ENCODE measurements at regions not wholly inside any gene's neighbourhood (a gene's known extent, or its start where the extent isn't known, plus 50 kb on each side); places are given as distances from the start of the nearest gene placed in this dataset.

GRCh38 chr5:128869970-128870369 is 95.3 kb upstream of the SLC27A6 start:
- no peak for FAIRE-seq
- TF ChIP-seq TAF1 (IDR thresholded peaks at IDR 0.05; ENCODE audit: borderline replicate concordance, low read depth, low read length) (no peak), POLR2A (IDR thresholded peaks at IDR 0.05; ENCODE audit: low read depth, low read length) (no peak), POLR2AphosphoS5 (IDR thresholded peaks at IDR 0.05; ENCODE audit: low read depth, low read length) (no peak)

GRCh38 chr5:128870373-128870772 is 94.9 kb upstream of the SLC27A6 start:
- DNase-seq (ENCODE audit: insufficient read length) (no peak), FAIRE-seq (no peak)
- no peak for TF ChIP-seq TAF1 (IDR thresholded peaks at IDR 0.05; ENCODE audit: borderline replicate concordance, low read depth, low read length)
- no peak for TF ChIP-seq POLR2AphosphoS5 (IDR thresholded peaks at IDR 0.05; ENCODE audit: low read depth, low read length)
- no peak for TF ChIP-seq POLR2A (IDR thresholded peaks at IDR 0.05; ENCODE audit: low read depth, low read length)

More at GRCh38 chr5:128869970-128870369, 95.3 kb upstream of the SLC27A6 start:
- DNase-seq (ENCODE audit: insufficient read length), result no peak

GRCh38 chr5:128870923-128871322 is 94.4 kb upstream of the SLC27A6 start:
- DNase-seq (ENCODE audit: insufficient read length) (no peak), FAIRE-seq (no peak)
- no peak for TF ChIP-seq POLR2AphosphoS5 (IDR thresholded peaks at IDR 0.05; ENCODE audit: low read depth, low read length)

GRCh38 chr5:128876569-128877382 is 88.5 kb upstream of the SLC27A6 start:
- no peak for DNase-seq (ENCODE audit: insufficient read length)
- FAIRE-seq, result no peak
- TF ChIP-seq POLR2AphosphoS5 (IDR thresholded peaks at IDR 0.05; ENCODE audit: low read depth, low read length) (no peak), TAF1 (IDR thresholded peaks at IDR 0.05; ENCODE audit: borderline replicate concordance, low read depth, low read length) (no peak), POLR2A (IDR thresholded peaks at IDR 0.05; ENCODE audit: low read depth, low read length) (no peak)

GRCh38 chr5:128877476-128877875 is 87.8 kb upstream of the SLC27A6 start:
- no peak for TF ChIP-seq POLR2A (IDR thresholded peaks at IDR 0.05; ENCODE audit: low read depth, low read length)
- no peak for TF ChIP-seq POLR2AphosphoS5 (IDR thresholded peaks at IDR 0.05; ENCODE audit: low read depth, low read length)
- no peak for TF ChIP-seq TAF1 (IDR thresholded peaks at IDR 0.05; ENCODE audit: borderline replicate concordance, low read depth, low read length)
- no peak for FAIRE-seq

GRCh38 chr5:128881502-128882018 is 83.7 kb upstream of the SLC27A6 start:
- DNase-seq (ENCODE audit: insufficient read length) (no peak), FAIRE-seq (no peak)
- TF ChIP-seq TAF1 (IDR thresholded peaks at IDR 0.05; ENCODE audit: borderline replicate concordance, low read depth, low read length) (no peak), POLR2AphosphoS5 (IDR thresholded peaks at IDR 0.05; ENCODE audit: low read depth, low read length) (no peak), POLR2A (IDR thresholded peaks at IDR 0.05; ENCODE audit: low read depth, low read length) (no peak)

More at GRCh38 chr5:128877476-128877875, 87.8 kb upstream of the SLC27A6 start:
- DNase-seq (ENCODE audit: insufficient read length), result no peak

GRCh38 chr5:128885649-128886255 is 79.5 kb upstream of the SLC27A6 start:
- TF ChIP-seq POLR2A (IDR thresholded peaks at IDR 0.05; ENCODE audit: low read depth, low read length), result no peak
- no peak for TF ChIP-seq POLR2AphosphoS5 (IDR thresholded peaks at IDR 0.05; ENCODE audit: low read depth, low read length)
- no peak for TF ChIP-seq TAF1 (IDR thresholded peaks at IDR 0.05; ENCODE audit: borderline replicate concordance, low read depth, low read length)
- FAIRE-seq (no peak), DNase-seq (ENCODE audit: insufficient read length) (no peak)

- FAIRE-seq, result no peak
- TF ChIP-seq TAF1 (IDR thresholded peaks at IDR 0.05; ENCODE audit: borderline replicate concordance, low read depth, low read length), result no peak
- no peak for TF ChIP-seq POLR2A (IDR thresholded peaks at IDR 0.05; ENCODE audit: low read depth, low read length)
- TF ChIP-seq POLR2AphosphoS5 (IDR thresholded peaks at IDR 0.05; ENCODE audit: low read depth, low read length), result no peak
- no peak for DNase-seq (ENCODE audit: insufficient read length)
These were observed 70.2 kb upstream of the SLC27A6 start for GRCh38 chr5:128895122-128895521.

GRCh38 chr5:128896675-128897074 is 68.6 kb upstream of the SLC27A6 start:
- DNase-seq (ENCODE audit: insufficient read length) (no peak), FAIRE-seq (no peak)
- TF ChIP-seq POLR2AphosphoS5 (IDR thresholded peaks at IDR 0.05; ENCODE audit: low read depth, low read length), result no peak
- no peak for TF ChIP-seq TAF1 (IDR thresholded peaks at IDR 0.05; ENCODE audit: borderline replicate concordance, low read depth, low read length)
- no peak for TF ChIP-seq POLR2A (IDR thresholded peaks at IDR 0.05; ENCODE audit: low read depth, low read length)

GRCh38 chr5:128903550-128903949 is 61.7 kb upstream of the SLC27A6 start:
- DNase-seq (ENCODE audit: insufficient read length), result no peak
- no peak for TF ChIP-seq TAF1 (IDR thresholded peaks at IDR 0.05; ENCODE audit: borderline replicate concordance, low read depth, low read length)
- no peak for TF ChIP-seq POLR2A (IDR thresholded peaks at IDR 0.05; ENCODE audit: low read depth, low read length)
- TF ChIP-seq POLR2AphosphoS5 (IDR thresholded peaks at IDR 0.05; ENCODE audit: low read depth, low read length), result no peak
- no peak for FAIRE-seq

- DNase-seq (ENCODE audit: insufficient read length), result no peak
- no peak for FAIRE-seq
- TF ChIP-seq TAF1 (IDR thresholded peaks at IDR 0.05; ENCODE audit: borderline replicate concordance, low read depth, low read length) (no peak), POLR2A (IDR thresholded peaks at IDR 0.05; ENCODE audit: low read depth, low read length) (no peak)
These were observed 60.3 kb upstream of the SLC27A6 start for GRCh38 chr5:128904805-128905567.
